Hypothalamus (tissue), 51 donors: ENCODE measurements at regions not wholly inside any gene's neighbourhood (a gene's known extent, or its start where the extent isn't known, plus 50 kb on each side); places are given as distances from the start of the nearest gene placed in this dataset.
"Not testable (repeated sequence)": the region's sequence is repeated elsewhere in the genome, so short reads cannot be mapped to it uniquely, and the experiment has no call there.

Experiments
- DNase-seq, 51 donors: peaks; one replicate each; lab custom pipeline; 2025; lab: John Stamatoyannopoulos, UW

GRCh38 chr9:136598390-136599073 is 52.7 kb upstream of the NOTCH1 start:
- not testable (repeated sequence) for DNase-seq

- DNase-seq, result peak in 6 of 51 donors; percentile 17 to 39 (median 21)
These were observed 52.1 kb upstream of the NOTCH1 start for GRCh38 chr9:136597965-136598364.

GRCh38 chr9:136597141-136597885 is 51.5 kb upstream of the NOTCH1 start:
- DNase-seq, result no peak

- peak in 38 of 51 donors; percentile 16 to 79 (median 53) for DNase-seq
These were observed 50.8 kb upstream of the NOTCH1 start for GRCh38 chr9:136596630-136597031.

- DNase-seq, result no peak
These were observed 50.4 kb upstream of the NOTCH1 start for GRCh38 chr9:136596217-136596616.

- no peak for DNase-seq
These were observed 49.7 kb upstream of the NOTCH1 start for GRCh38 chr9:136595245-136596153.
